ENCODE measurements at regions not wholly inside any gene's neighbourhood (a gene's known extent, or its start where the extent isn't known, plus 50 kb on each side); places are given as distances from the start of the nearest gene placed in this dataset.

DNA sequence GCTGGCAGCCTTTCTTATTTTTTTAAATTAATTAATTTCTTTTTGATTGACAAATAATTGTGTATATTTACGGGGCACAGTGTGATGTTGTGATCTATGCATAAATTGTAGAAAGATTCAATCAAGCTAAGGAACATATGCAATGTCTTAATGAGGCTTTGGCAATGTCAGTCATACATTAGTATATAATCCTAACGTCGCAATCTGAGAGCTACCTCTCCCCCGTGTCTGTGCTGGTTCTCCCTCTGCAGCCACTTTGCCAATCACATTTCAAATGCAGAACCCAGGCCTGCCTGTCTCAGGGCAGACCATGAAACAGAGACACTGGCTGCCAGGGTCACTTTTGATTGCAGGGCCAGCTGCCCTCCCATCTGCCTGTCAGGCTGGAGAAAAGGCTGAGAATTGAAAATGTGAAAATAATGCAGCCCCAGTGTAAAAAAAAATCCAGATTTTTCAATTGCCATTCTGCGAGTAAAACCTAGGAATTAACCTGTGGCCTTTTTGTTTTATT, 56.3 kb downstream of the SLC24A2 start:
- H3K9me3 ChIP-seq: peaks cover 0 to 4% (median 0%) of the 10 kb centered on the region in 11 donors
- ATAC-seq: no peak
- H3K27me3 ChIP-seq: no peaks in the 10 kb centered on the region
- DNase-seq: no peak
- intact Hi-C loops (cut with DNase I): loop anchor here in 1 of 10 donors (10.0 kb wide), 1 partner anchor 58 kb away; no protein-coding TSS in a partner anchor
- H3K4me3 ChIP-seq: no peak overlapping the region
- H3K4me1 ChIP-seq: no peaks in the 10 kb centered on the region
- no peak for TF ChIP-seq CTCF (IDR thresholded peaks at IDR 0.05)
- H3K36me3 ChIP-seq: no peaks in the 10 kb centered on the region
- 62 to 69% methylated on average over 5 of the region's 5 CpGs for WGBS, 2 donors
- H3K27ac ChIP-seq: no peak overlapping the region

GRCh38 chr9:19728101-19728500, 60.7 kb downstream of the SLC24A2 start:
- DNase-seq: no peak
- H3K27ac ChIP-seq: no peak overlapping the region

GRCh38 chr9:19725970-19726369, 62.9 kb downstream of the SLC24A2 start:
- no peak for ATAC-seq
- WGBS, 2 donors: 84 to 86% methylated on average over 5 of the region's 5 CpGs
- intact Hi-C loops (cut with DNase I): no loop called here
- Histone ChIP-seq H3K4me1 (no peaks in the 10 kb centered on the region), H3K9me3 (no peaks in the 10 kb centered on the region), H3K4me3 (no peak overlapping the region), H3K36me3 (no peaks in the 10 kb centered on the region), H3K27me3 (no peaks in the 10 kb centered on the region), H3K27ac (no peak overlapping the region)
- no peak for TF ChIP-seq CTCF (IDR thresholded peaks at IDR 0.05)
- DNase-seq: no peak

More at GRCh38 chr9:19728101-19728500, 60.7 kb downstream of the SLC24A2 start:
- intact Hi-C loops (cut with DNase I): no loop called here
- no peak for ATAC-seq
- TF ChIP-seq CTCF (IDR thresholded peaks at IDR 0.05): no peak
- Histone ChIP-seq H3K27me3 (no peaks in the 10 kb centered on the region), H3K4me1 (no peaks in the 10 kb centered on the region), H3K4me3 (no peak overlapping the region), H3K36me3 (no peaks in the 10 kb centered on the region), H3K9me3 (no peaks in the 10 kb centered on the region)
- 74 to 79% methylated on average over 5 of the region's 5 CpGs for WGBS, 2 donors

DNA sequence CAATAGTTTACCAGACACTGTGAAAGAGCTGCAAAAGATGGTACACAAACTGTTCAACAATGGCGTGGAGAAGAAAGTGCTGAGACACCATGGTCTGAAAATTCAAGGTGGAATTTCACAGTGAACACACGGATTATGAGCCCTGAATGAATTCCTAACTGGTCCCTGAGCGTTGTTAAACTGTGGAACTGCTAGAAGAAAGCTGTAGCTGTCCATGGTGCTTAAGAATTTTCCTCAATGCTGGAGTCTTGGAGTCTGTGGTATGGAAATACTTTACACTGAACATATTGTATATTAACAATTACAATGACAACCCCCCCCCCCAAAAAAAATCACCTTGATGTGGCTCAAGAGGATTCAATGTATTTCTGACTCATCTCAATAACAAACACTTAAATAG, 68.5 kb downstream of the SLC24A2 start:
- TF ChIP-seq CTCF (IDR thresholded peaks at IDR 0.05): no peak
- ATAC-seq: no peak
- no peak overlapping the region for H3K4me3 ChIP-seq
- no peaks in the 10 kb centered on the region for H3K9me3 ChIP-seq
- H3K4me1 ChIP-seq: no peaks in the 10 kb centered on the region
- 13 to 14% methylated on average over 3 of the region's 3 CpGs for WGBS, 2 donors
- no peaks in the 10 kb centered on the region for H3K36me3 ChIP-seq
- no peaks in the 10 kb centered on the region for H3K27me3 ChIP-seq
- DNase-seq: peak in 1 of 2 donors; percentile 5
- no peak overlapping the region for H3K27ac ChIP-seq
- intact Hi-C loops (cut with DNase I): no loop called here
